Iris pigment epithelial cell (primary cell): ENCODE measurements at regions not wholly inside any gene's neighbourhood (a gene's known extent, or its start where the extent isn't known, plus 50 kb on each side); places are given as distances from the start of the nearest gene placed in this dataset.

Source experiments
- DNase-seq: peaks from one replicate; pipeline ENCODE4 v3.0.0-alpha.2; 2011; ENCODE audit warnings: low read depth

DNA sequence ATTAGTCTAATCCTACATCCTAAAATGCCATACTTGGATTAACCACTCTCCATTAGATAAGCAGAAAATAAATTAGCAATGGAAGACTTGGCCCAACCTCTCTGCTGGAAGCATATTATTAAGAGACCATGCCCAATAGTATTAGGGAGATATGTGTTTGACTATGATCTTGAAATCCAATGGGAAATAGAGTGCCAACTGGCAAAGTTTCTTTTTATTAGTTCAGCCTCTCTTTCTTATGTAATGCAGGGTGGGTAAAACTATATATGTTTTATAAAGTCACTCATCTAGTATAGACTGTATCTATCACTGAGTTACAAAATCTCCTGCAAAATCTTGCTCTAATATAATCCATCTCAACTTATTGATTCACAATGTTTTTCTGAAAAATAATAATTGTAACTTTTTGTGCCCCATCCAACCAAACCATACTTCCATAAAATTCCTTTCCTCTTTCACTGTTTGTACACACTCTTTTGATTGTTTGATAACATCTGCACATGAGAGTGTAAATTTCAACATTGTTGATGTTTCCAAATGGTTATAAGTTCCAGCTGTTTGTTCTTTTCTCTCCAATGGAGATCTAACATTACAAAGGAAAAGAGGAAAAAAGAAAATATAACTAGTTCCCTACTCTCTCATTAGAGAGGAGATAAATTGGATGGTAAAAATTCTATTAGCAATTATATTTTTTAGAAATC lies 408.1 kb upstream of the ADGRL2 start:
- no peak for DNase-seq

GRCh38 chr1:81391125-81391828 lies 409.5 kb upstream of the ADGRL2 start:
- DNase-seq, result peak; percentile 1

DNA sequence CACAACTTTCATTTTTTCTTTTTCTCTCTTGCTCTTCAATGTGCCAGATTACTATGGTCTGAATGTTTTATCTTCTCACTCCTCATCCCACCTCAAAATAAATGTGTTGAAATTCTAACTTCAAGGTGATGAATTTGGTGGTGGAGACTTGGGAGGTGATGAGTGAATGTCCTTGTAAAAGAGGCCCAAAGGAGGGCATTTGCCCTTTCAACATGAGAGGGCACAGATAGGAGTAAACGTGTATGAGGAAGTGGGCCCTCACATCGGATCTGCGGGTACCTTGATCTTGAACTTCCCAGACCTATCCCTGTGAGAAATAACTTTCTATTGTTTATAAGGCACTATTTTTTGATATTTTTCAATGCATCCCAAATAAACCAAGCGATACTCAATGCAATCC lies 412.3 kb upstream of the ADGRL2 start:
- DNase-seq, result no peak

DNA sequence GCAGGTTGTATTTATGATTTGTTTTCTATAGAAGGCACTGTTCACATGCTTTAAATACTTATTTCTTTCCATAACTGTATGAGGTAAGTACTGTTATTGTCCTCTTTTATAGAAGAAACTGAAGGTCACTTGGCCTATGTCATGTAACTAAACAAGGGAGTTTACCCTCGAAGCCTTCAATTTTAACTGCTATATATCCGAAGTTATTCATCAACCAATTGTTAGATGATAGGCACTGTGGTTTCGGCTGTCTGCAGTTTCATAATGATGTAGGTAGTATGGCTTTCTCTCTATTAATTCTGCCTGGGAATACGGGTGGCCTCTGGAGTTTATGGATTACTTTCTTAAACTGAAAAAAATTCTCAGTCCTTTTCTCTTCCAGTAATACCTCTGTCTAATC lies 413.3 kb upstream of the ADGRL2 start:
- no peak for DNase-seq

GRCh38 chr1:81382561-81382960 lies 418.2 kb upstream of the ADGRL2 start:
- DNase-seq, result no peak

DNA sequence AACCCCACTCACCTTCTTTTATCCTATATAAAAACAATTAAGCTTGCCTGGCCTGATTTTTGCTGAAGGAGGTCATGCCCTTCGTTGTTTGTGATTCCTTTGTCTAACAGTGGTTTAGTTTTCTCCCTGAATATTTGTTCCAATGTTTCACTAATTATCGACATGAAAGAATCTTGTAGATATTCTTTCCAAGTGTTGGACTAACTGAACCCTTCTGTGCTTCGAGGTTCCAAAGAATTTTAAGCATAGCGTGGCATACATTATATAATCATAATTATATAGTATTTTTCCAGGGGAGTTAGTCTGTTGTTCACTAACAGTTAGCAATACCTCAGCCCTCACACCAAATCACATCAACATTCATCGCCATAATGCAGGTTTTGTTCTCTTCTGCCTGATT lies 418.9 kb upstream of the ADGRL2 start:
- DNase-seq, result no peak

GRCh38 chr1:81380436-81380835 lies 420.3 kb upstream of the ADGRL2 start:
- DNase-seq, result no peak

- DNase-seq, result no peak
These were observed 421.3 kb upstream of the ADGRL2 start for GRCh38 chr1:81379430-81379829.

- no peak for DNase-seq
These were observed 423.3 kb upstream of the ADGRL2 start for GRCh38 chr1:81377406-81377805.

DNA sequence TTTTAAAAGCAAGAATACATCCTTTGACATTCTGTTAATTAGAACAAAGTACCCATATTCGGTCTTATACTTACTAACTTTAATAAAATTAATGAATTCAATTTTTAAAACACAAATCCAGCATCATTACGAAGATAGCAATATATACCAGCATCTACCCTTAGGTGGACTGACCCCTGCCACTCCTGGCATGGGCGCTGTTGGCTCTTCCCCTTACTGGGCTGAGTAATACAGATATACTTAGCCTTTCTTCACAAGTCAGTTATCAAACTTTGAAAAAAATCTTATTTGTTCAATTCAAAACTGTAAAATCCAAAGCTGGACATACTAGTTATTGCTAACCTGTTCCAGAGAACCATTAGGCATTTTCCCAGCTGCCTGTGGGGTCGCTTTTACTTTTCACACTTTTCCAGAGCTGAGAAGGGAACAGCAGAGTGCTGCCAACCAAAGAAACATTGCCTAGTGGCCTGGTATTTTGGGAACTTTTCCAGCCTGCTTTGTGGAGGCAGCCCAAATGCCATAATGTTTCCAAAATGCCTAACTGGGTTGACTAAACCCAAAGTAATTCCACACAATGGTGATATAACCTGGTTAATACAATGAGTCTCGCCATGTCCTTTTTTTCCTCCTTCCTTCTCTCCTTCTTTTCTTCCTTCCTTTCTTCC lies 424.7 kb upstream of the ADGRL2 start:
- DNase-seq, result no peak

- no peak for DNase-seq
These were observed 426.3 kb upstream of the ADGRL2 start for GRCh38 chr1:81374481-81374880.

DNA sequence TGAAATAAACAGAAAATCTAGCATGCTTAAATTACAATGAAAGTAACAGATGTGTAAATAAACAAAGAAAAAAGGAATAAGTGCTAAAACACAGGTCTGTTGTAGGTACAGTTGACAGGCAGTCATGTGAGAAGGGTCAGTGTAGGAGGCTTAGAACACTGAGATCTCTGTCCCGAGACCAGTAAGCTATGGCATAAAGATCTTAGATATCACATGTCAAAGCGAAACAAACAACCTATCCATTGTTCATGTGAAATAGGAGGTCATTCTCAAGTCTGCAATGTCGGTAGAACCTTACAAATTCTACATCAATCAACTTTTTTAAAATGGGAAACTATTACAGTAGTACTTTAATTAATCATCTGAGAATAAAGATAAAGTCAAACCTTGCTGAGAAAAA lies 428.9 kb upstream of the ADGRL2 start:
- DNase-seq, result no peak

- DNase-seq, result peak; percentile 10
These were observed 430.9 kb upstream of the ADGRL2 start for GRCh38 chr1:81369833-81370232.

DNA sequence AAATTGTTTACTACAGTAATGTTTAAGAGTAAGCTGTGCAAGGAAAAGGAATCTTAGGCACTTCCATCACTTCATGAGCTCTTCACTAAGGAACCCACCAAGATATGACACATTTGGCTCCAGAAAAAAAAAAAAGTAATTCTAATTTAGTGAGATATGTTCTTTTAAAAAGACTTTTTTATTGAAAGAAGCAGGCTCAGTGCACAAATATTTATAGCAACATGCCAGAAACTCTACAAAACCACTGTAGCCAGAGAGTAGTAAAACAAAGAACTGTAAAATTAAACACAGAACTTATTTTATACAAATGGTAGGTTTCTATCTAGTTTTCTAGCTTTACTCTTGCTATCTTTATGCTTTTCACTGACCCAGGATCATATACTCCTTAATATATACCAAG lies 434.6 kb upstream of the ADGRL2 start:
- no peak for DNase-seq

DNA sequence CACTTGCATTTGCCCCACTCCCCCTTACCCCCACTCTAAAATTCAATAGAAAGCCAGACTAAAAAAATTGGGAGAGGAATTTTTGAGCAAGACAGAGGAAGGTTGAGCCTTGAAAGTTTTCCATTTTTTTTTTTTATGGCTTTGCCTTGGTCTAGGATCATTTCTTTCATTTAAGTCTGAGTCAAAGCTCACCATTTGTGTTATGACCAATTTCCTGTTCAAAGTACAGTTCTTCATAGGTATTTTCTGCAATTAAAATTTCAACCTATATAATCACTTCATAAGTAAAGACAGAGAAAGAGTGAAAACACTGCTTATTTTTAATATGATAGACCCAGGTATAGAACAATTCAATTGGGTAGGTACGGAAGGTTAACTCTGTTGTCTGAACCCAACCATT lies 436.6 kb upstream of the ADGRL2 start:
- DNase-seq, result no peak

GRCh38 chr1:81358151-81358550 lies 442.6 kb upstream of the ADGRL2 start:
- DNase-seq, result no peak

- DNase-seq, result no peak
These were observed 448.9 kb upstream of the ADGRL2 start for GRCh38 chr1:81351864-81352263.

DNA sequence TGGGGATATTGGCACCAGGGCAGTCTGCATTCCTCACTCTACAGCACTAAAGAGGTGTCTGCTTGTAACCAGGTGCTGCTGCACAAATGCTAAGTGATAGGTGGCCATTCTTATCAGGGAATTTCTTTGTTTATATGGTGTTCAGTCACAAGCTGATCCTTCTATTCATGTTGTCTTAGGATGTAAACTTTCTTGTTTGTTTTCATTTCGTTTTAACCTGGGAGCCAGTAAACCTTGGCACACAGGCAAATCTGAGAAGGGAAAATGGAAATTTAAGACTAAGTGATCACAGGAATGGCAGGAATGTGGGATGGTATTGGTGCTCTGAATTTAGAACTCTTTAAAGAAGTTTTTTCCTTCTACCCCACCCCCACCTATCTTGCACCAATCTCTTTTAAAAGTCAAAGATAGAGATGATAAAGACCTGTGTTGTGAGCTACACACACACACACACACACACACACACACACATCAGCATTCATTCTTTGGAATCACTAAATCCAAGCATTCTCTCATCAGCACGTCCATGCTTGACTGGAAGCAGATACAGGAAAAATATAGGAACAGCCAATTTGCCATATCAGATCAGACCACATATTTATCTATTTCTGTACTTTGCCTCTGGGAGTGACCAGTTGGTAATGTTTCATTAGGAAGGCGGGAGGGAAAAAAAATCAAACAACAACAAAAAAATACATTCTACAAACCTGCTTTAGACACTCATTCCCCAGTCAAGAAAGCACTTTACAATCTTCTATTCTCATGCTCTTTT lies 451.4 kb upstream of the ADGRL2 start:
- no peak for DNase-seq

GRCh38 chr1:81345110-81345509 lies 455.6 kb upstream of the ADGRL2 start:
- no peak for DNase-seq

- no peak for DNase-seq
These were observed 460.5 kb upstream of the ADGRL2 start for GRCh38 chr1:81340239-81340638.

DNA sequence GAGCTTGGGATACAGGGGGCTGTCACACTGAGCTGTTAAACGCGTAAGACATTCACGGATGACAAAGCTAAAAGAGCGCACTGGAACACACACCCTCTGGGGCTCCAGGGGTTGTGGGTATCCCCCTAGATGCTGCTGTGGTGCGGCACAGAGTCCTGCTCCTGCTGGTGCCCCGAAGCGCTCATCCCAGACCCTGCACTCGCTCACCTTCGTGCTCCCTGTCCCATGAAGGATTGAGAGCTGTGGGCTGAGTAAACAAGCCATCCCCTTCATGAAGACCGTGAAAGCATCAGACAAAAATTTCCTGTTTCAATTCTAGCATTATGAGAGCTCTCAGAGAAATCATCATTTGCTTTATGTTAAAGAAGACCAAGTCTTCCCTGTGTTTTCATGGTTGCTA lies 463.5 kb upstream of the ADGRL2 start:
- DNase-seq, result no peak

- no peak for DNase-seq
These were observed 464.9 kb upstream of the ADGRL2 start for GRCh38 chr1:81335876-81336275.

- DNase-seq, result no peak
These were observed 470.2 kb upstream of the ADGRL2 start for GRCh38 chr1:81330521-81330920.
